ENCODE measurements at regions not wholly inside any gene's neighbourhood (a gene's known extent, or its start where the extent isn't known, plus 50 kb on each side); places are given as distances from the start of the nearest gene placed in this dataset.
A peak's percentile ranks its signal among the peaks of the same experiment; 100 is the strongest.

DNA sequence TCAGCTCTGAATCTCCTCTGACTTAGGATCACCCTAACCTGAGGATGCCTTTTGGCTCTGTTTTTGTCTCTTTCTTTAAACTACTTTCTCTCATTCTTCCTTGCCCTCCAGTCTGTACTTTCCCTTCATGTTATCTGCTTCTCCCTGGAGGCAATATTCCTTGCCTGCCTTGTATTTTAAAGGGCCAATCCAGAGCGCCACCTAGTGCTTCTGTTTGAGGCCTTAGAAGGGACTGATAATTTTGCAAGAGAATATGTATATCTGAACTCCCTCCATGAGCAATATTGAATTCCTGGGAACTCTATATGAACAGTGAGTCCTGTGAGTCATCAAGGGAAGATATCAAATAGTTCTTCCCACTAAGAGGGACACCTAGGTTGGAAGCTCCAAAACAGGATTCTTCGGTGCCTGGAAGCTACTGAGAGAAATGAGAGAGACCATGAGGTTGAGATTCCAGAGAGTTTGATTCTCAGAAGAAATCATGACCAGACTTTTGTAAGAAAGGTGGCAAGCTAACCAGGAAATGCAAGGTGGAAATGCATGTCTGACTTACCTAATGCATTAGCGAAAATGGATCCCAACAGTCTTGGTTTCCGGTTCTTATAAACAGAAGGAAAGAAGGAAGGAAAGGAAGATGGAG lies 203.8 kb upstream of the CD96 start:
- Histone ChIP-seq H3K9me3 (ENCODE audit: control insufficient read depth, insufficient read depth, low read depth, low read length) (no peaks in the 10 kb centered on the region), H3K27ac (ENCODE audit: extremely low read depth, low read depth, low read length) (no peak overlapping the region), H3K4me1 (ENCODE audit: control insufficient read depth, insufficient read depth, low read length) (no peaks in the 10 kb centered on the region), H3K36me3 (ENCODE audit: control insufficient read depth in 2 of 2, insufficient read depth in 1 of 2, low read length in 2 of 2) (no peaks in the 10 kb centered on the region), H3K4me3 (ENCODE audit: low read depth, low read length) (no peak overlapping the region)
- CTCF ChIA-PET: interaction anchor here (0.5 to 2.2 kb wide), 9 partner anchors 10 to 548 kb away, joined by 3 to 9 read pairs (median 3); no protein-coding TSS in a partner anchor
- TF ChIP-seq ZNF654 (tag by site-specific recombination; IDR thresholded peaks at IDR 0.05; ENCODE audit: low read depth): peak; percentile 46
- TF ChIP-seq ZBTB7A (tag by site-specific recombination; IDR thresholded peaks at IDR 0.05; ENCODE audit: low read depth): no peak
- TF ChIP-seq TRIM28 (IDR thresholded peaks at IDR 0.05; ENCODE audit: borderline replicate concordance, low read length): 0 out of 2 replicates have a peak, but pooled peaks have one; percentile 34
- POLR2A ChIA-PET: no interaction called here

DNA sequence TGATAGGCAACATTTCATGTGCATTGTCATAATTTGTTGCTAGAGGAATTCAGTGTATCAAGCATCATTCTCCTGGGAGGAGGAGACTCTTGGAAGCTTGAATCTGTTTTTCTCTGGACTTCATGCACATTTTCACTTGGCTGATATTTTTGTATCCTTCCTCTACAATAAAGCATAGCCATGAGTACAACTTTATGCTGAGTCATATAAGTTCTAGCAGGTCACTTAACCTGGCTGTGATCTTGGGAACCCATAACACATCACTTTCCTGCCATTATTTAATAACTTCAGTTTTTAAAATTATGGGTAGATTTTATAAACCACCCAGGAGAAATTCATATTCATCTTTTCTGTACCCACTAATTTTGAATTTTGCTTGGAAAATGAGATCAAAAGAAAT lies 203.0 kb upstream of the CD96 start:
- H3K27ac ChIP-seq (ENCODE audit: extremely low read depth, low read depth, low read length): no peak overlapping the region
- H3K9me3 ChIP-seq (ENCODE audit: control insufficient read depth, insufficient read depth, low read depth, low read length): no peaks in the 10 kb centered on the region
- H3K36me3 ChIP-seq (ENCODE audit: control insufficient read depth in 2 of 2, insufficient read depth in 1 of 2, low read length in 2 of 2): no peaks in the 10 kb centered on the region
- ChIA-PET POLR2A (no interaction called here), CTCF (interaction anchor here (0.7 to 1.1 kb wide), 2 partner anchors 12 to 43 kb away, joined by 3 to 5 read pairs; no protein-coding TSS in a partner anchor)
- TF ChIP-seq ZNF433 (tag by site-specific recombination; IDR thresholded peaks at IDR 0.05; ENCODE audit: low read depth) (no peak), GLIS2 (tag by site-specific recombination; IDR thresholded peaks at IDR 0.05) (no peak), ZNF132 (tag by site-specific recombination; IDR thresholded peaks at IDR 0.05; ENCODE audit: borderline replicate concordance) (no peak), ZNF777 (tag by site-specific recombination; IDR thresholded peaks at IDR 0.05; ENCODE audit: borderline replicate concordance) (no peak), OVOL3 (tag by site-specific recombination; IDR thresholded peaks at IDR 0.05) (no peak), ZNF366 (tag by site-specific recombination; conservative IDR thresholded peaks at IDR 0.05) (no peak), ZFHX2 (tag by site-specific recombination; conservative IDR thresholded peaks at IDR 0.05) (no peak), ZNF354C (tag by site-specific recombination; IDR thresholded peaks at IDR 0.05; ENCODE audit: borderline replicate concordance, low read depth) (no peak), ZNF146 (tag by site-specific recombination; IDR thresholded peaks at IDR 0.05) (no peak), ZNF664 (tag by site-specific recombination; IDR thresholded peaks at IDR 0.05) (no peak), ZNF23 (tag by site-specific recombination; IDR thresholded peaks at IDR 0.05; ENCODE audit: borderline replicate concordance) (no peak), ZNF324 (tag by site-specific recombination; IDR thresholded peaks at IDR 0.05) (no peak), EGR2 (tag by site-specific recombination; IDR thresholded peaks at IDR 0.05; ENCODE audit: low read depth) (no peak), ZNF610 (tag by site-specific recombination; IDR thresholded peaks at IDR 0.05; ENCODE audit: borderline replicate concordance) (no peak)
- TF ChIP-seq, protein P1, sequence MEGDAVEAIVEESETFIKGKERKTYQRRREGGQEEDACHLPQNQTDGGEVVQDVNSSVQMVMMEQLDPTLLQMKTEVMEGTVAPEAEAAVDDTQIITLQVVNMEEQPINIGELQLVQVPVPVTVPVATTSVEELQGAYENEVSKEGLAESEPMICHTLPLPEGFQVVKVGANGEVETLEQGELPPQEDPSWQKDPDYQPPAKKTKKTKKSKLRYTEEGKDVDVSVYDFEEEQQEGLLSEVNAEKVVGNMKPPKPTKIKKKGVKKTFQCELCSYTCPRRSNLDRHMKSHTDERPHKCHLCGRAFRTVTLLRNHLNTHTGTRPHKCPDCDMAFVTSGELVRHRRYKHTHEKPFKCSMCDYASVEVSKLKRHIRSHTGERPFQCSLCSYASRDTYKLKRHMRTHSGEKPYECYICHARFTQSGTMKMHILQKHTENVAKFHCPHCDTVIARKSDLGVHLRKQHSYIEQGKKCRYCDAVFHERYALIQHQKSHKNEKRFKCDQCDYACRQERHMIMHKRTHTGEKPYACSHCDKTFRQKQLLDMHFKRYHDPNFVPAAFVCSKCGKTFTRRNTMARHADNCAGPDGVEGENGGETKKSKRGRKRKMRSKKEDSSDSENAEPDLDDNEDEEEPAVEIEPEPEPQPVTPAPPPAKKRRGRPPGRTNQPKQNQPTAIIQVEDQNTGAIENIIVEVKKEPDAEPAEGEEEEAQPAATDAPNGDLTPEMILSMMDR (tag by site-specific recombination; IDR thresholded peaks at IDR 0.05): no peak
- TF ChIP-seq, protein P2, sequence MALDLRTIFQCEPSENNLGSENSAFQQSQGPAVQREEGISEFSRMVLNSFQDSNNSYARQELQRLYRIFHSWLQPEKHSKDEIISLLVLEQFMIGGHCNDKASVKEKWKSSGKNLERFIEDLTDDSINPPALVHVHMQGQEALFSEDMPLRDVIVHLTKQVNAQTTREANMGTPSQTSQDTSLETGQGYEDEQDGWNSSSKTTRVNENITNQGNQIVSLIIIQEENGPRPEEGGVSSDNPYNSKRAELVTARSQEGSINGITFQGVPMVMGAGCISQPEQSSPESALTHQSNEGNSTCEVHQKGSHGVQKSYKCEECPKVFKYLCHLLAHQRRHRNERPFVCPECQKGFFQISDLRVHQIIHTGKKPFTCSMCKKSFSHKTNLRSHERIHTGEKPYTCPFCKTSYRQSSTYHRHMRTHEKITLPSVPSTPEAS (tag by site-specific recombination; IDR thresholded peaks at IDR 0.05): no peak
- TF ChIP-seq, protein P3, sequence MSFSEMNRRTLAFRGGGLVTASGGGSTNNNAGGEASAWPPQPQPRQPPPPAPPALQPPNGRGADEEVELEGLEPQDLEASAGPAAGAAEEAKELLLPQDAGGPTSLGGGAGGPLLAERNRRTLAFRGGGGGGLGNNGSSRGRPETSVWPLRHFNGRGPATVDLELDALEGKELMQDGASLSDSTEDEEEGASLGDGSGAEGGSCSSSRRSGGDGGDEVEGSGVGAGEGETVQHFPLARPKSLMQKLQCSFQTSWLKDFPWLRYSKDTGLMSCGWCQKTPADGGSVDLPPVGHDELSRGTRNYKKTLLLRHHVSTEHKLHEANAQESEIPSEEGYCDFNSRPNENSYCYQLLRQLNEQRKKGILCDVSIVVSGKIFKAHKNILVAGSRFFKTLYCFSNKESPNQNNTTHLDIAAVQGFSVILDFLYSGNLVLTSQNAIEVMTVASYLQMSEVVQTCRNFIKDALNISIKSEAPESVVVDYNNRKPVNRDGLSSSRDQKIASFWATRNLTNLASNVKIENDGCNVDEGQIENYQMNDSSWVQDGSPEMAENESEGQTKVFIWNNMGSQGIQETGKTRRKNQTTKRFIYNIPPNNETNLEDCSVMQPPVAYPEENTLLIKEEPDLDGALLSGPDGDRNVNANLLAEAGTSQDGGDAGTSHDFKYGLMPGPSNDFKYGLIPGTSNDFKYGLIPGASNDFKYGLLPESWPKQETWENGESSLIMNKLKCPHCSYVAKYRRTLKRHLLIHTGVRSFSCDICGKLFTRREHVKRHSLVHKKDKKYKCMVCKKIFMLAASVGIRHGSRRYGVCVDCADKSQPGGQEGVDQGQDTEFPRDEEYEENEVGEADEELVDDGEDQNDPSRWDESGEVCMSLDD (tag by site-specific recombination; IDR thresholded peaks at IDR 0.05): no peak
- no peaks in the 10 kb centered on the region for H3K4me1 ChIP-seq (ENCODE audit: control insufficient read depth, insufficient read depth, low read length)
- H3K4me3 ChIP-seq (ENCODE audit: low read depth, low read length): no peak overlapping the region

All from HEK293 (cell line).